ENCODE measurements at regions not wholly inside any gene's neighbourhood (a gene's known extent, or its start where the extent isn't known, plus 50 kb on each side); places are given as distances from the start of the nearest gene placed in this dataset.

DNA sequence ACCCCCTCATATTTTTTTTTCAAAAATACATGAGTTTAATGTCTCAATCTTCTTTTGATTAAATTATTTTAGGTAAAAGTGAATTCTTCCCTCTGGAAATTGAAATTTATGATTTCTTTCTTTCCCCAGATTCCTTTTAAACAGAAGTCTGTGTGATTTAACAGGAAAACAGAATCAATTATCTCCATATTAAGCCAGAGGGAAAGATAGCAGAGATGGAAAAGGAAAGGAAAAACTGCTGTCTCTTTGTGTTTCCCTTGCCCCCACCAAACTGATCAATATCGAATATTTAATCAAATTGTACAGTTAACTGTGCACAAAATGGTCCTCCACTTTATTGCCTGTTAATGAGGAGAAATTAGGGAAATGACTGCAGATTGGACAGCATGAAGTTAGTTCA lies 203.5 kb upstream of the NECTIN3 start:
- TF ChIP-seq, protein P1, sequence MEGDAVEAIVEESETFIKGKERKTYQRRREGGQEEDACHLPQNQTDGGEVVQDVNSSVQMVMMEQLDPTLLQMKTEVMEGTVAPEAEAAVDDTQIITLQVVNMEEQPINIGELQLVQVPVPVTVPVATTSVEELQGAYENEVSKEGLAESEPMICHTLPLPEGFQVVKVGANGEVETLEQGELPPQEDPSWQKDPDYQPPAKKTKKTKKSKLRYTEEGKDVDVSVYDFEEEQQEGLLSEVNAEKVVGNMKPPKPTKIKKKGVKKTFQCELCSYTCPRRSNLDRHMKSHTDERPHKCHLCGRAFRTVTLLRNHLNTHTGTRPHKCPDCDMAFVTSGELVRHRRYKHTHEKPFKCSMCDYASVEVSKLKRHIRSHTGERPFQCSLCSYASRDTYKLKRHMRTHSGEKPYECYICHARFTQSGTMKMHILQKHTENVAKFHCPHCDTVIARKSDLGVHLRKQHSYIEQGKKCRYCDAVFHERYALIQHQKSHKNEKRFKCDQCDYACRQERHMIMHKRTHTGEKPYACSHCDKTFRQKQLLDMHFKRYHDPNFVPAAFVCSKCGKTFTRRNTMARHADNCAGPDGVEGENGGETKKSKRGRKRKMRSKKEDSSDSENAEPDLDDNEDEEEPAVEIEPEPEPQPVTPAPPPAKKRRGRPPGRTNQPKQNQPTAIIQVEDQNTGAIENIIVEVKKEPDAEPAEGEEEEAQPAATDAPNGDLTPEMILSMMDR (conservative IDR thresholded peaks at IDR 0.05), result no peak
- no peak for TF ChIP-seq ZFX (IDR thresholded peaks at IDR 0.05)
